Keratinocyte (primary cell): ENCODE measurements at regions not wholly inside any gene's neighbourhood (a gene's known extent, or its start where the extent isn't known, plus 50 kb on each side); places are given as distances from the start of the nearest gene placed in this dataset.

Source experiments
- DNase-seq: peaks from one replicate; pipeline ENCODE4 v3.0.0-alpha.2; 2011; ENCODE audit warnings: low read depth, missing footprints, low spot score
- FAIRE-seq: peaks from 2 replicates; lab custom pipeline; 2011; peaks lifted over from hg19 to GRCh38; lab: Jason Lieb, UNC
- H2AFZ ChIP-seq: 2 replicates; pipeline ENCODE4 v1.6.0; 2012; ENCODE audit warnings: low read length, control low read depth, inconsistent platforms; ENCODE audit not compliant: control insufficient read depth
- H3K27ac ChIP-seq: 2 replicates; pipeline ENCODE4 v1.5.1; 2011; ENCODE audit warnings: low read length; ENCODE audit not compliant: control insufficient read depth, insufficient read depth
- H3K27me3 ChIP-seq: 3 replicates; pipeline ENCODE4 v1.6.0; 2011; ENCODE audit warnings: low read length; ENCODE audit not compliant: control insufficient read depth, insufficient read depth; ENCODE audit errors: extremely low read depth
- H3K36me3 ChIP-seq, 2 experiments: 2 replicates in 1 of 2; 3 replicates in 1 of 2; pipeline ENCODE4 v1.5.1; 2011; ENCODE audit warnings: low read length in 2 of 2, mild to moderate bottlenecking in 1 of 2; ENCODE audit not compliant: control insufficient read depth in 2 of 2, insufficient read depth in 2 of 2; ENCODE audit errors: extremely low read depth in 1 of 2
- H3K4me1 ChIP-seq: 3 replicates; pipeline ENCODE4 v1.5.1; 2011; ENCODE audit warnings: low read length; ENCODE audit not compliant: control insufficient read depth, insufficient read depth; ENCODE audit errors: extremely low read depth
- H3K4me2 ChIP-seq: 3 replicates; pipeline ENCODE4 v1.6.0; 2011; ENCODE audit warnings: low read depth, low read length; ENCODE audit not compliant: control insufficient read depth, insufficient read depth; ENCODE audit errors: extremely low read depth
- H3K4me3 ChIP-seq, 3 experiments: fragments of 200-600 bp in 1 of 3; sonication (generic) in 1 of 3; 2 replicates in 2 of 3; 3 replicates in 1 of 3; pipeline ENCODE4 v1.5.1; 2011 to 2016; ENCODE audit warnings: low read length in 3 of 3, mild to moderate bottlenecking in 3 of 3, control low read depth in 2 of 3, inconsistent platforms in 1 of 3, low read depth in 1 of 3, mixed read lengths in 1 of 3, mixed run types in 1 of 3, moderate library complexity in 1 of 3; ENCODE audit not compliant: control insufficient read depth in 2 of 3, insufficient read depth in 2 of 3; ENCODE audit errors: extremely low read depth in 1 of 3
- H3K79me2 ChIP-seq: 2 replicates; pipeline ENCODE4 v1.6.0; 2012; ENCODE audit warnings: low read length; ENCODE audit not compliant: control insufficient read depth, insufficient read depth
- H3K9ac ChIP-seq: 3 replicates; pipeline ENCODE4 v1.6.0; 2011; ENCODE audit warnings: low read length; ENCODE audit not compliant: control insufficient read depth, insufficient read depth; ENCODE audit errors: extremely low read depth
- H3K9me1 ChIP-seq: 3 replicates; pipeline ENCODE4 v1.6.0; 2011; ENCODE audit warnings: low read length; ENCODE audit not compliant: control insufficient read depth, insufficient read depth; ENCODE audit errors: extremely low read depth
- H3K9me3 ChIP-seq: 2 replicates; pipeline ENCODE4 v1.5.1; 2012; ENCODE audit warnings: low read depth, low read length; ENCODE audit not compliant: control insufficient read depth
- H4K20me1 ChIP-seq: 3 replicates; pipeline ENCODE4 v1.6.0; 2011; ENCODE audit warnings: low read length; ENCODE audit not compliant: control insufficient read depth, insufficient read depth; ENCODE audit errors: extremely low read depth
- EZH2 ChIP-seq: IDR thresholded peaks from one replicate; pipeline ENCODE4 v1.6.1; 2012; ENCODE audit warnings: inconsistent platforms, mild to moderate bottlenecking, low read length, moderate library complexity
- dilution Hi-C: fragments of 300-500 bp; cut with MboI; formaldehyde crosslinking; loops from one replicate; pipeline ENCODE4 v1.7.0; 2020; ENCODE audit warnings: low sequenced_read_pairs; ENCODE audit not compliant: extremely low pct_ligation_motif_present
- TF ChIP-seq, protein P1 (sequence below), 3 experiments: IDR thresholded peaks in 1 of 3; conservative IDR thresholded peaks in 1 of 3; optimal IDR thresholded peaks in 1 of 3; 2 replicates in 2 of 3; 3 replicates in 1 of 3; pipeline versions ENCODE3 to v1.5.1; 2011; ENCODE audit warnings: low read length in 3 of 3, mild to moderate bottlenecking in 3 of 3, moderate library complexity in 2 of 3, control low read depth in 1 of 3, inconsistent platforms in 1 of 3; ENCODE audit not compliant: insufficient read depth in 2 of 3; ENCODE audit errors: extremely low read depth in 1 of 3

- no peak for FAIRE-seq
- peaks cover 8% of the 10 kb centered on the region for H3K27me3 ChIP-seq
Observed at GRCh38 chr2:238634701-238635357, 208.1 kb downstream of the ASB1 start.

GRCh38 chr2:238635647-238636051 lies 208.9 kb downstream of the ASB1 start:
- Histone ChIP-seq H3K4me2 (no peak overlapping the region), H3K4me3 (no peak overlapping the region), H3K27ac (no peak overlapping the region), H3K9me3 (no peaks in the 10 kb centered on the region), H3K9ac (no peak overlapping the region), H3K36me3 (no peaks in the 10 kb centered on the region), H3K9me1 (no peaks in the 10 kb centered on the region), H4K20me1 (no peaks in the 10 kb centered on the region), H3K4me1 (no peaks in the 10 kb centered on the region), H2AFZ (no peak overlapping the region), H3K27me3 (peaks cover 8% of the 10 kb centered on the region), H3K79me2 (no peaks in the 10 kb centered on the region)
- FAIRE-seq = no peak
- no peak for DNase-seq
- no peak for TF ChIP-seq EZH2
- TF ChIP-seq, protein P1, sequence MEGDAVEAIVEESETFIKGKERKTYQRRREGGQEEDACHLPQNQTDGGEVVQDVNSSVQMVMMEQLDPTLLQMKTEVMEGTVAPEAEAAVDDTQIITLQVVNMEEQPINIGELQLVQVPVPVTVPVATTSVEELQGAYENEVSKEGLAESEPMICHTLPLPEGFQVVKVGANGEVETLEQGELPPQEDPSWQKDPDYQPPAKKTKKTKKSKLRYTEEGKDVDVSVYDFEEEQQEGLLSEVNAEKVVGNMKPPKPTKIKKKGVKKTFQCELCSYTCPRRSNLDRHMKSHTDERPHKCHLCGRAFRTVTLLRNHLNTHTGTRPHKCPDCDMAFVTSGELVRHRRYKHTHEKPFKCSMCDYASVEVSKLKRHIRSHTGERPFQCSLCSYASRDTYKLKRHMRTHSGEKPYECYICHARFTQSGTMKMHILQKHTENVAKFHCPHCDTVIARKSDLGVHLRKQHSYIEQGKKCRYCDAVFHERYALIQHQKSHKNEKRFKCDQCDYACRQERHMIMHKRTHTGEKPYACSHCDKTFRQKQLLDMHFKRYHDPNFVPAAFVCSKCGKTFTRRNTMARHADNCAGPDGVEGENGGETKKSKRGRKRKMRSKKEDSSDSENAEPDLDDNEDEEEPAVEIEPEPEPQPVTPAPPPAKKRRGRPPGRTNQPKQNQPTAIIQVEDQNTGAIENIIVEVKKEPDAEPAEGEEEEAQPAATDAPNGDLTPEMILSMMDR (optimal IDR thresholded peaks at IDR 0.05 in 1 of 3, IDR thresholded peaks at IDR 0.05 in 1 of 3, conservative IDR thresholded peaks at IDR 0.05 in 1 of 3; ENCODE audit: extremely low read depth in 1 of 3, insufficient read depth in 2 of 3, low read length in 3 of 3) = no peak
- dilution Hi-C loops = no loop called here

More at GRCh38 chr2:238634701-238635357, 208.1 kb downstream of the ASB1 start:
- no peak overlapping the region for H3K4me3 ChIP-seq
- H3K27ac ChIP-seq = no peak overlapping the region
- H3K4me2 ChIP-seq = no peak overlapping the region
- no peak overlapping the region for H2AFZ ChIP-seq
- no peaks in the 10 kb centered on the region for H3K79me2 ChIP-seq
- no peak for DNase-seq
- no peak for TF ChIP-seq EZH2
- TF ChIP-seq, protein P1 (optimal IDR thresholded peaks at IDR 0.05 in 1 of 3, IDR thresholded peaks at IDR 0.05 in 1 of 3, conservative IDR thresholded peaks at IDR 0.05 in 1 of 3; ENCODE audit: extremely low read depth in 1 of 3, insufficient read depth in 2 of 3, low read length in 3 of 3) = no peak
- no peaks in the 10 kb centered on the region for H3K9me1 ChIP-seq
- H4K20me1 ChIP-seq = no peaks in the 10 kb centered on the region
- no peaks in the 10 kb centered on the region for H3K9me3 ChIP-seq
- H3K9ac ChIP-seq = no peak overlapping the region
- dilution Hi-C loops = no loop called here
- peaks cover 7% of the 10 kb centered on the region for H3K4me1 ChIP-seq
- no peaks in the 10 kb centered on the region for H3K36me3 ChIP-seq
